SHP77 (cell line): ENCODE measurements at regions not wholly inside any gene's neighbourhood (a gene's known extent, or its start where the extent isn't known, plus 50 kb on each side); places are given as distances from the start of the nearest gene placed in this dataset.

Experiments used
- DNase-seq, 2 experiments: peaks; one replicate each; lab custom pipeline; 2025; lab: John Stamatoyannopoulos, UW

DNA sequence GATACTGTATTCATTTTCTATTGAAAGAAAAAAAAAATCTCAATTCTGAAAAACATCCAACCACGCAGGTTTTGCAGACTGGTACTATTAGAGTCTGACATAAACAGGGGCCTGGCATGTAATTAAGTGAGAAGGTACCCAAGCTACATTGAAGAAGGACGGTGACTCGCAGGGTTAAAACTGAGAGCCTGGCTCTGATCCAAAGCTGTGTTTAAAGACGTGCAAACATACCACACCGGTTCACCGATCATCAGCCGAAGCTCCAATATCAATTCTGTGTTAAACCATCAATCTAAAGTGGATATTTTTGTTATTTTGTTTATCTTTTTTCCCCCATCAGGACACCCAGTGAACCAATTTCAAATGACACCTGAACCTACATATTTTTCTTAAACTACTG lies 108.1 kb upstream of the DIO3 start:
- DNase-seq = no peak

DNA sequence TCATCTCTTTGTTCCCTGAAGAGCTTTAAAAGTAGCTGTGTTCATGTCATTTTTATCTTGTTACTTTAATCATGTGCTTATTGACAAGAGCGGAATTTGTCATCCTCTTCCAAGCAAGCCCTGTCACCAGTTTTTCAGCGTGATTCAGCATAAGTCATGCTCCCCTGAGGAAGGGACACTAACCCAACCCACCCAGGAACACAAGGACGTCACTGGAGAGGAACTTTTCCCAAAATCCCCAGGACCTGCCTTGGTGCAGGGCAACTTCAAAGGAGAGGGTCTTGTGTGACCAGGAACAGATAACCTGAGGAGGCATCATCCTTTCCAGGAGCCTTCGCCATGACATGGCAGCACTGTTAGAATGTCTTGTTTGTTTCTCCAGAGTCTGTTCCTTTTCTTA lies 107.1 kb upstream of the DIO3 start:
- DNase-seq = no peak

DNA sequence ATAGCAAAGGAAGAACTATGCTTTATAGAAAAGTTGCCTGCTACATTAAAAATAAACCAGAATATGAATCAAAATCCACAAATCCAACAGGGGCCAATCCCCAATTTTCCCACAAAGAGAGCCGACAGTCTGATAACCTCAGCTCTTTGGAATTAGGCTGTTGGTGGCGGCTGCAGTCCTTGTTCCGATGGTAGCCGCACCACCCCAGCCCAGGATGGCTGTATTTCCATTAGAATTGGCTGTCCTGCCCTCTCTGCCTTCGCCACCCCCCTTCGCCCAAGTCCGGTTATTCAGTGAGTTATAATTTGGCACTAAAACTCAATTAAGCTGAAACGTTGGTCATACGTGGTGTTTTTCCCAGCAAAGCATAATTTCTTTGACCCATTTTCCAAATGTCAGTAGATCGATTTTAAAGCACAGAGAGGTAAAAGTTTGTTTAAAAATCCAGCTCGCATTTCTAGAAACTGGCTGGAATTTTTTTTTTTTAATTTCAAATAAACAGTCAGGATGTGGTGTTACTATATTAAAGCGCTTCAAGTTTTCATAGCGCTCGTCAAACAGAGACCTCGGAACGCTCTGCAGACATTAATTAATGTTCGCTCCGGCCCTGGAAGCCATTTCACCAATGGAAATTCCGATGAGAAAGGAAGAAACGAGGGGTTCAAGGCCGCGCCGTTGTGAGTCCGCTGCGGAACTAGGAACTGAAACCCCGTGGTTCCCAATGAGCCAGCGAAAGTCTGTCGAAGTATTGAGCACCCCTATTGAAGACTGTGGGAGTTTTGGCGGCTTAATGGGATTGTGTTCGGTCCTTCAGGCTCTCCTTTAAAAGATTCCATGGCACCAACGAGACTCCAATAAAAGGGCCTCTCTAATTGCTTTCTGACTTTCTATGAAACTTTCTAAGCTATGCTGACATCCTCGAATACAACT lies 104.8 kb upstream of the DIO3 start:
- no peak for DNase-seq

DNA sequence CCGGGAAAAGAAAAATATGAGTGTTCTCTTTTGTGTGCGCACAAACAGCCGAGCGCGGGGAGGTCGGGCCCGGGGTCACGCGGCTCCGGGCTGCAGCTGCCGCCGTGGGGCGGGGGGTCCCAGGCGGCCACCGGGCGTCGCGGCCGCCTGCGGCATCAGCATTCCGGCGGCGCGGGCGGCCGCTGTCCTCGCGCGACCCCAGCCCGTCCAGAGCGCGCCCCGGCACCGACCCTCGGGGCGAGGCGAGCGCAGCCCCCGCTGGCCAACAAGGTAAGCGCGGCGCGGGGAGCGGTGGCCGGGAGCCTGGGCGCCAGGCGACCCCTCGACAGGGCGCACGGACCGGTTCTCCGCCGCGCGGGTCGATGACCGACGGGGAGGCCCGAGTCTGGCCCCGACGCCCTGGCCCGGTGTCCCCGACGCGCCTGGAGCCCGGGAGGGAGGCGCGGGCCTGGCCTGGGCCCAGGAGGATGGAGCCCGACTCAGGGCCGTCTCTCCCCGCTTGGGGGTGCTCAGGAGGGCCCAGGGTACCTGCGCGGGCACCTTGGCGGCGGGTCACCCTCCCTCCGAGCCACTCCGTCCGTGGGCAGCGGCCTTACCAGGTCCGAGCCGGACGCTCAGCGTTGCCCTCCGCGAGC lies 103.9 kb upstream of the DIO3 start:
- no peak for DNase-seq

DNA sequence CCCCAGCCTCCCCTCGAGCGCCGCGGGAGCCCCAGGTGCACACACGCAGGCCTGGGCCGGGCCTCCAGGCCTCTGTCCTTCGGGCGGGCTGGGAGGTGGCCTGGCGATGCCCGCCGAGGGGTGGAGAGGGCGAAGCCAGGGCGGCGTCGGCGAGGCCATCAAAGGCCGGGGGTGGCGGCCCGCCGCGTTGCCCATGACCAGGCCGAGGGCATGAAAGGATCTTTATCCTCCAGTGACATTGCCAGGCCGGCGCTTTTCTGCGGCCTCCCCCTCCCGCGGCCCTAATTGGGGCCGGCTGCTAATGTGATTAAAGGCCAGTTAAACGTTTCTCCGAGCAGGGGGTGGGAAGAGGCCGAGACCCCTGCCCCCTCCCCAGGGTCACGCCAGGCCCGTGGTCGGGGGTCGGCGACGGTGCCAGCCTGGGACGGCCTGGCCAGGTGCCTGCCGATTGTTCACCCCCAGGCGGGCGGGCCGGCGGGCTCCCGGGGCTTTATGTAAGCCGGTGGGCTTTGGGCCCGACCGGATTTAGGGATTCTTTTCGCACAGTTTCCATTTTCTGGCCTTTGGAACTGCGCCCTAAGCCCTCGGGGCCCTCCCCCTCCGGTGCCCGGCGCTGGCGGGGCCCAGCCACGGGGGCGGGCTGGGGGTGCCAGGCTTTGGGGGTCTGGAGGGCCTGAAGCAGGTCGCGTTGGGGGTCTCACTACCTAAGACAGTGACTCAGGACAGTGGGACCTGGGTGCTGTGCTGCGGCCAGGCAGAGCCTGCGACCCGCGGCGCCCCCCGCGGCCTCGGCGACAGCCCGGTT lies 103.2 kb upstream of the DIO3 start:
- DNase-seq = no peak

DNA sequence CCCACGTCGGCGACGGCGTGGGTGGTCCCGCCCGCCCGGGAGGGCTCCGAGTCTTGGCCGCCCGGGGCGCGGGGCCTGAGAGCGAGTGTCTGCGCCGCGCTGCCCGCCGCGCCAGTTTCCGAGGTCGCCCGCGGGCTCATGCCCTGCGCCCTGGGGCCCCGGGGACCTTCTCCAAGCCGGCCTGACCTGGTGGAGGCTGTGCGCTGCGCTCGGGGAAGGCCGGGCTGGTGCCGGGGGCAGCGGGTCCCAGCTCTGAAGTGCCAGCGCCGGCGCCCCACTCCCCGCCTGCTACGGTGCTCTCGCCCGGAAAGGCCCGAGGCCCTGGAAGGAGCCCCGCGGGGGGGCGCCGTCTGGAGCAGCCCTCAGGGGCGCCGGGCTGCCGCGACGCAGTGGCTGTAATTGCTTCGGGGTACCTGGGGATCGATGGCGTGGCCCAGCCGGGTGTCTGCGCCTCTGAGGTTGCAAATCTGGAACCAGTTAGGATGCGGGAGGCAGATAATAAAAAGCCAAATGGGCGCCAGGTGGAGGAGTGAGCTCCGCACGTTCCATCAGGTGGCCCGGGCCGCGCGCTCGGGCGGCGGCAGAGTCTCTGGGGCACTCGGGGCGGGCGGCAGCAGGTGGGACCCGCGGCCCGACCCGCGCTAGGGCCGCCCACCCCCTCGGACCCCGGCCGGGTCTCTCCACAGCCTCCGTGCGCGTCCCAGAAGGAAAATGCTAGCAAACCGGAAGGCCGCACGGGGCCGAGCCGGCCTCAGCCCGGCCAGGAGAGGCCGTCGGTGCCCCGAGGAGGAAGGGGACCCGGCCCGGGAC lies 102.3 kb upstream of the DIO3 start:
- DNase-seq = no peak

DNA sequence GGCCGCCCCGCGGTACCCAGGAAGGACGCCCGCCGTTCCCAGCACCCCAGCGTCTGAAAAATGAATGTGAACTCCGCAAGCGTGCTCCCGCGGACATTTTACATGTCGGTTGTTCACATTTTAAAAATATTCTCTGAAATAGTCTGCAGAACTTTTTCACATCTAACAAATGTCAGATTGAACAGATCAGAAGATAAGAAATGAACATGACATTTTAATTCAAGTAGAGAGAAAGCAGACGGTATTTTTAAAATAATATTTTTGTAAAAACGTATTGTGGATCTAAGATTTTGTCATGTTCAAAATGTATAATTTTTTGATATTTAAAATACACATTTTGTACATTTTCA lies 101.8 kb upstream of the DIO3 start:
- no peak for DNase-seq

DNA sequence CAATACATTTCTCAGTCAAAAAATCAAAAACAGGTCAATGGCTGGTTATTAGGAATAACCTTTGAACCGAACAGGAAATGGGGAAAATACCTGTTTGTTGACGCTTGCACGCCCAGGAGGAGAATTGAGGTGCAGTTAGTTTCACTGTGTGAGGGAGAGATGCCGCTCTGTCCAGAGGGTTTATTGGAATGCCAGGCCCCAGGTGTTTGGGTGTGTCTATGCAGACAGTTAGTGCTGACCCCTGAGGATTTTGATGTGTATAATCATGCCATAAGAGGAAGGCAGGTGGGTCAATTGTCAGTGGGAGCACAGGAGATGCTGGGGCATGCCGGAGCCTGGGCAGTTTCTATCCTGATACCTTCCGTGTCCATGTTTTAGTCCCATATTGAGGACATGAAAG lies 100.8 kb upstream of the DIO3 start:
- DNase-seq = no peak

DNA sequence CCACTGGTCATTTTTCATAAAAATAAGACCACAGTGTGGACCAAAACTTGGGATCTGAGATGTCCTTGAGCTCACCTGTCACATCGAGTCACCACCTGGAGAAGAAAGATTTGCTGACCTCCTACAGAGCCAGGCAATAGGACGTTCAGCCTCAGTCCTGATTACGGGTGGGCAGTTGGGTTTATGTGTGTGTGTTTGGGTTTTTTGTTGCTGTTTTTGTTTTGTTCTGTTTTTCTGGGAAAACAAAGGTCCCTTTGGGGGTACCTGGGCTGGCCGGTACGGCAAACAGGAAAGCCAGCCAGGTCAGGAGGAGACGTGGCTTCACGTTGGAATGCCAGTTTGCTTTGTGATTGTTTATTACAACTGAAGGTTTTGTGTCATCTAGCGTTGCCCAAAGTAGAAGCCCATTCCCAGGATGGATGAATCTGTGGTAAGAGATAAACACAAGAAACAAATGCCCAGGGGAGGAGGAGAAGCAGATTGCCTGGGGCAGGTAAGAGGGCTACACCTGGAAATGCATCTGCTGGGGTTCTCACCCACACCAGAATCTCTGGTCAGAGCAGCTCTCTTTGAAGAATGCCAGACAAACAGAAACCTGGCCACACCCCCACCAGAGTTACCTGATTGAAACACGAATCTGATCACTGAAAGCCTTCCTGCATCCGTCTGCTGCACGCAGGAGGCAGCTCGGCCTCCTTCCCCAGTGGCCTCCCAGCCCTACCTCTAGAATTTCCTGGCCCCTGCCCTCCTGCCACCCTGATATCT lies 100.1 kb upstream of the DIO3 start:
- no peak for DNase-seq

DNA sequence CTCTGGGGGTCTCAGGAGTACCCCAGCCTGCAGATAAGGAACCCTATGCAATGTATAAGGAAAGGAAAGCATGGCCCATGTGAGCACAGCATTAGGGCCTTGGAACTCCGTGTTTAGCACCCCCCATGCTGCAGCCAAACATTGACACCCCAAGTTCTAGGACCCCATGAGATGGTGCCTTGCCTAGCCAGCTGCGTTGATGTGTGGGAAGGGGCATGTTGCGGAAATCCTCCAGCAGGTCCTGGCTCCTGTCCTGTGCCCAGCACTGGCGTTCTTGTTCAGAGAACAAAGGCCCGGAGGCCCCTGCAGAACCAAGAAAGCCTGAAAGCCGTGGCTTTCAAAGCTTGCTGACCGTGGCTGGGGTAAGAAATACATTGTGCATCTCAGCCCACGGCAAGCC lies 99.4 kb upstream of the DIO3 start:
- no peak for DNase-seq

DNA sequence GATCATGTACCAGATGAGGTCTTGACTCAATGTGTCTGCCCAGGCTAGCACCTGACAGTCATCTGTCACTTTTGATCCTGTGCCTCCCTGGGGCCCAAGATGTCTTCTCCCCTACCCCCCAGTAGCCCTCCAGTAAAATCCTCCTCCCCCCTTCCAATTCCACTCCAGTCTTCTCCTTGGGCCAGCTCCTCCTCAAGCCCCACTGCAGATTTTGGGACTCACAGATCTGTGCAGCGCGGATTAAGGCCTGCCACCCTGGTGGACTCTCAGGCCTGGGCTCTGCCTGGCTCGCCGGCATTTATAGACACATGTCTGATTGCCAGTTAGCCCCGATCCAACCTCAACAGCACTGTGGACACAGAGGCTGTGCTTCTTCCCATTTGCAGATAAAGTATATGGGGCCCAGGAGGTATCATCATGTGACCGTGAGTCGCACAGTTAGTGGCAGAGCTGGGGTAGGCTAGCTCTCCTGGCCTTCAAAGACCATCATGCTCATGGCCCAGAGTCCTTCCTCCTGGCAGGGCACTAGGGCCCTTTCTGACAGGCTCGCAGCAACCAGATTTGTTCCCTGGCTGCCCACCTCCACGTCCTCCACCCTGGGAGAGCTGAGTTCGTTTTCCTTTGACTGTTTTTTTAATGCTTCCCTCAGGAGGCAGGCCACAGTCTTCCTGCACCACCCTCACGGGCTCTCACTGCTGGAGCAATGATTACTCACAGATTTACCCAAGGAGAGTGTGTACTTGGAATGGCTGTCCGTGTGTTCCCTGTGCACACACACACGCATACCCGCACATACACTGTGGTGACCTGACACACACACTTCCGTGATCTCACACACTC lies 98.3 kb upstream of the DIO3 start:
- no peak for DNase-seq

DNA sequence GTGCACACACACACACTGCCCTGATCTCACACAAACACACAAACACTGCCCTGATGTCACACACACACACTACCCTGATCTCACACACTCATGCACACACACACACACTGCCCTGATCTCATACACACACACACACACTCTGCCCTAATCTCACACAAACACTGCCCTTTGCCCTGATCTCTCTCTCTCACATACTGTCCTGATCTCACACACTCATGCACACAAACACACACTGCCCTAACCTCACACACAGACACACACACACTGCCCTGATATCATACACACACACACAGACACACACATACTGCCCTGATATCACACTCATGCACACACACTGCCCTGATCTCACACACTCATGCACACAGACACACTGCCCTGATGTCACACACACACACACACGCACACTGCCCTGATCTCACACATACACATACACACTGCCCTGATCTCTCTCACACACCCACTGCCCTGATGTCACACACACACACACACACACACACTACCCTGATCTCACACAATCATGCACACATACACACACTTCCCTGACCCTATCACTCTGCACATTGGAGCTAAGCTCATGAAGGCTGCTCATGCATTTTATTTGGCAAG lies 97.6 kb upstream of the DIO3 start:
- DNase-seq = no peak

DNA sequence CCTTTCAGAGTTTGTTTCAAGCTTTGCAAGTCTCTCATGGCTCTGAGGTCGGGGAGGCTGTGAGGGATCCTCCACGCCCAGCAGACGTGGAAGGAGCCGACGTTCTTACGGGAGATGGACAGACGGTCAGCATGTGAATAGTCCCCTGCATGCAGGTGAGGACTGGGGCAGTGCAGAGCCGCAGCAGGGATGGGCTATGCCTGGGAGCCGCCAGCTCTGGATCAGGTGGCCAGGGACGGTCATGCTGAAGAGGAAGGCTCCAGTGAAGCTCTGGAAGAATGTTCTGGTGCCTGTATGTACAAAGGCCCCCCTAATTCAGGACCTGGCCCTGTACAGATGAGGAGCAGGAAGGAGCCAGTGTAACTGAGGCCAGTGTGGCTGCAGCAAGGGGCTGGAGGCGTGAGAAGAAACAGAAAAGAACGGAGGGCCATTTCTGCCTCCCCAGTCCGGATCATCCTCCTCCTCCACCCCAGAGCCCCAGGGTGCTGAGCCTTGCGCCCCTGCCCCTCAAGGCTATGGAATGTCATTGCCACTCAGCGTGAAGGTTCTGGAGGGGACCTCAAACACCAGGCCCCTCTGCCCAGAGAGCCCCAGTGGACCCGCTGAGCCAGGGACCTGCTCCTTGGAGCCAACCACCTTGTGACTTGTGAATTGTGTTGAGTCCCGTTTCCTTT lies 96.8 kb upstream of the DIO3 start:
- DNase-seq = no peak

DNA sequence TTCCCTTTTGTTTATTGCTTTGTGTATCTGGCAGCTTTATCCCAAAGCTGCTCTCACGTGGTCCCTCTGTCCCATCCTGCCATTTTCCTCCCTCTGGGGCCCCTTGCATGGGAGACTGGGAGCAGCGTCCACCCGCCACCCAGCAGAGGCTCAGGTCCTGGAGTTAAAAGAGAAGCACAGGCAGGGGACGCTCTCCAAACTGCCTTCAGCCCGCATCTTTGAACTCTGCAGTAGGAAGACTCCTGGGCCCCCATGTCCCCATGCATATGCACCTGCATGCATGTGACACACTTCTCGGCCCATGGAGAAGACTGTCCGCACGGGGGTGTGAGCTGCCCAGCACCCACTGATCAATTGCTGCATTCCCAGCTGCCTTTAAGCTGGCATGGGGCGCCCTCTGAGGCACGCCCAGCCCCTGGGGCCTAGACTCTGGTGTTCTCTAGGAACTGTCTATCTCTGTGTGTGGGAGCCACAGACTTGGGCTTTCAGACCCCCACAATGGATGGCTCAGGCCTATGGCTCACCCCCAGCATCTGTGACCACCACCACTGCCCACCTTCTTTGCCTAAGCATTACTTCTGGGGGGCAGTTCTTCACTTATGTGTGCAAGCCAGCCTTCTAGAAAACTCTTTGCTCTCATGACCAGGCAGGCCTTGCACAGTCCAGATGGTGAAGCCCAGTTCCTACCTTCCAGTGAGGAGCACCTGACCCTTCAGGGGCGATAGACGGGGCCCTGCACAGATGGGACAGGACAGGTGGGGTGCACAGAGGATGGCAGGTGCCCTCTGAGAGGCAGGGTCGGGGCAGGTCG lies 96.1 kb upstream of the DIO3 start:
- no peak for DNase-seq

DNA sequence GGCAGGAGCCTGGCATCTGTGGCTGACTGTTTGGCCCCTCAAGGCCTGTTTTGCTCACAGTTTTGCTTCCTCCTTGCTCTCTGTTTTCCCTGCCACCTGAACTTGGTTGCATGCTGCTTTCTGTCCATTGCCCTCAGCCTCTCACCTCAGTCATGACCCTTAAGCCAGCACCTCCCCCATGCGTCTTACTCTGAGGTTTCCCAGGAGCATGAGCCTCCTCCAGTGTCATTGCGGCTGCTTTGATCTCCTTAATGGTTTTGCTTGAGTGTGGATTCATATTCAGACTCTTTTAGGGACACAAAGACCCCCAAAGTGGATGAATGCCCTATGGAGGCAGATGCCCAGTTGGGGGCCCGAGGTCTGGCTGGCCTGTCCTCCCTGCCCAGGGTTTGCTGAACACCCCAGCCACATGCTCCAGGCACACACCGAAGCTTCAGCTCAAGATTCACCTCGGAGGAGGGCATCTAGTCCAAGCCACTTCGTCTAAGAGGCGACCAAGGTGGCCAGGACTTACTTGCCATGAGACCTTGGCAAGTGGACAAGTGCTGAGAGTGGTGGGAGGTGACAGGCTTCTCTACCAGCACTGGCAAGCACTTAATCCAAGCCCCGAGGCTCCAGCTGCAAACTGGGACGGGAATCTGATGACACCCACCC lies 95.4 kb upstream of the DIO3 start:
- DNase-seq = no peak

DNA sequence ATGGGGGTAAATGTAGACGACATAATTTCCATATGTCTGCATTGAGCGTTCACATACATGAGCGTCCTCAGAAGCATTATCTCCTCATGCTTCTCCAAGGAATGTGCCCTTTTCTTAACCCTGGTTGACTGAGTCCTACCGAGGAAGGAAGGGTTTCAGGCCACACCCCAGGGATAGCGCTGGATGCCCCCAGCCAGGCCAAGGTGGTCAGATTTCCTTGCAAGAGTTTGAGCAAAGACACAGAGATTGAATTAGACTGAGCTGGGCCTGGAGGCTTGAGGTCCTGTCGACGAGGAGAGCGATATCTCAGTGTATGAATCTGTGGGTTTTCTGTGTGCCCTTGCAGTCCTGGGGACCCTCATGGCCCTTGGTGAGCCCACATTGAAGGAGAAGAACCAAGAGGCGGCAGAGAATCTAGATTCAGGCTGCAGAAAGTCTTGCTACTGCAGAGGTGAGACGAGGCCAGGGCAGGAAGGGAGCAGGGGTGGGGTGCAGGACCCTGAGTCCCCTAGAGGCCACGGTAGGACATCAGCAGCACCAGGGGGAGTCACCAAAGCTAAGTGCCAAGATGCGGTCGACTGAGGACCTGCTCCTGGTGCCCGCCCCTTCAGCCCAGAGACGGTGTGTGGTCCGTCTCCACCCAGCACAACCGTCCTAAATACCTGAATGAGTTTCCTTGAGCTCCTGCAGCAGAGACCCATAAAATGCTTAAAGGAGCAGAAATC lies 94.7 kb upstream of the DIO3 start:
- DNase-seq = no peak
